ENCODE measurements at regions not wholly inside any gene's neighbourhood (a gene's known extent, or its start where the extent isn't known, plus 50 kb on each side); places are given as distances from the start of the nearest gene placed in this dataset.

DNA sequence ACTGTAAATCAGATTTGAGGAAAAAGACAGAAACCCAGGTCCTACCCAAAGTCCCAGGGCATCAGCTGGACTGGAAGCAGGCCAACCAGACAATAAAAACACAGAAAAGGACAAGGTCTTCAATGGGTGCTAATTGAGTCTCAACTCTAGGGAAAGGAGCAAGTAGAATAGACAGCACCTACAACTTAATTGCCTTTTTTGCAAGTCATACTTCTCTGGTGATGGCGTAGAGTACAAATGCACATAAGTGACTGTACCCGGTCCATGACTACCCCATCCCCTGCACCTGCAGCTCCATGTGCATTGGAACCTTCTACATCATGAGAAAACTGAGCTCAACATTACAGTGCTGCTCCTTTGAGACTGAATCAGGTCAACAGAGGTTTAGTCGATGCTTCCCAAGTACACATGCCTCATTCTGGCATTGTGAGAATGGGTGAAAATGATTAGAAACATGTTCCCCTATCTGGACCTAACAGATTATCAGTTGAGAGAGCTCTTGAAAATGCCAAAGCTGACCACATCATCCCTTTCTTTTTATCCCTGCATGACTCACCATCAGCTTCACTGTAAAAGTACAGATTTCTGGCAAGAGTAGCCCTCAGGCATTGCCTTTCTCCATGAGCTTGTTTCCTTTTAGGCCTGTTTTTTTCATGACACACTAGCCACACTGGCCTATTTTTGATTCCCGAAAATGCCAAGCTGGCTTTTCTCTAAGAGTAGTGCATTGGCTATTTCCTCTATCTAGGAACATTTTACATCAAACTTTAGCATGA, 298.3 kb downstream of the HS3ST1 start:
- H3K27ac ChIP-seq (ENCODE audit: low read length), result no peak overlapping the region
- no peaks in the 10 kb centered on the region for H3K36me3 ChIP-seq (ENCODE audit: insufficient read depth, low read length)
- no peaks in the 10 kb centered on the region for H3K4me1 ChIP-seq (ENCODE audit: low read length)
- no peaks in the 10 kb centered on the region for H3K9me2 ChIP-seq (replicated peaks; ENCODE audit: insufficient read depth, low read length)
- H4K20me1 ChIP-seq (ENCODE audit: insufficient read depth, low read depth, low read length), result no peaks in the 10 kb centered on the region
- H3K4me3 ChIP-seq (ENCODE audit: low read length), result no peak overlapping the region
- no peaks in the 10 kb centered on the region for H3K27me3 ChIP-seq (ENCODE audit: low read length)
- H3K9me3 ChIP-seq (ENCODE audit: low read length), result peaks cover 13% of the 10 kb centered on the region
- DNase-seq, result no peak
- no peaks in the 10 kb centered on the region for H3K79me2 ChIP-seq (ENCODE audit: low read length)
- H3K9ac ChIP-seq (ENCODE audit: low read length), result no peak overlapping the region
- no peak overlapping the region for H3K4me2 ChIP-seq (ENCODE audit: low read depth, low read length, poor library complexity, severe bottlenecking)
- H2AFZ ChIP-seq (ENCODE audit: low read length), result no peak overlapping the region

DNA sequence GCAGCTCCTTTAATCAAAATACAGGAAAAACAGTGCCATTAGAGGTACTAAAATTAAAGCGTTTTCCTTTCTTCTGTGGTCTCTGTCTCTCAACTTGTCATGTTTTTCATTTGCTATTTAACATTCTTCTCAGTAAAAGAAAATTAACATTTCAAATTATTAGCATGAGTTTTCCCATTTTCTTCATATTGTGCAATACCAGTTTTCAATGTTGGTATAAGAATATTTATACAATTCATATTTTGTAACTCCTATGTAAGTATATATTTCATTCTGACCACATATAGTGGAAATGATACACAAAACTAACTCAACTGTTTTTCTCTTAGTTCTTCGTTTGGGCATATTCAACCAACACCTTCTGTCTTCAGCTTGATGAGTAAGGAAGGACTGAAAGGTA, 308.3 kb downstream of the HS3ST1 start:
- H3K27ac ChIP-seq (ENCODE audit: low read length), result no peak overlapping the region
- H3K9ac ChIP-seq (ENCODE audit: low read length), result no peak overlapping the region
- H3K9me2 ChIP-seq (replicated peaks; ENCODE audit: insufficient read depth, low read length), result no peaks in the 10 kb centered on the region
- H3K9me3 ChIP-seq (ENCODE audit: low read length), result peaks cover 20% of the 10 kb centered on the region
- no peak overlapping the region for H3K4me2 ChIP-seq (ENCODE audit: low read depth, low read length, poor library complexity, severe bottlenecking)
- H2AFZ ChIP-seq (ENCODE audit: low read length), result no peak overlapping the region
- H3K27me3 ChIP-seq (ENCODE audit: low read length), result no peaks in the 10 kb centered on the region
- no peak for DNase-seq
- no peaks in the 10 kb centered on the region for H3K4me1 ChIP-seq (ENCODE audit: low read length)
- no peaks in the 10 kb centered on the region for H3K79me2 ChIP-seq (ENCODE audit: low read length)
- no peaks in the 10 kb centered on the region for H4K20me1 ChIP-seq (ENCODE audit: insufficient read depth, low read depth, low read length)
- H3K36me3 ChIP-seq (ENCODE audit: insufficient read depth, low read length), result no peaks in the 10 kb centered on the region
- H3K4me3 ChIP-seq (ENCODE audit: low read length), result no peak overlapping the region

- no peak for DNase-seq
- Histone ChIP-seq H3K9me3 (ENCODE audit: low read length) (peaks cover 16% of the 10 kb centered on the region), H4K20me1 (ENCODE audit: insufficient read depth, low read depth, low read length) (no peaks in the 10 kb centered on the region), H3K4me1 (ENCODE audit: low read length) (no peaks in the 10 kb centered on the region), H2AFZ (ENCODE audit: low read length) (no peak overlapping the region), H3K27me3 (ENCODE audit: low read length) (no peaks in the 10 kb centered on the region), H3K9ac (ENCODE audit: low read length) (no peak overlapping the region), H3K4me3 (ENCODE audit: low read length) (no peak overlapping the region), H3K9me2 (replicated peaks; ENCODE audit: insufficient read depth, low read length) (no peaks in the 10 kb centered on the region), H3K79me2 (ENCODE audit: low read length) (no peaks in the 10 kb centered on the region), H3K27ac (ENCODE audit: low read length) (no peak overlapping the region), H3K36me3 (ENCODE audit: insufficient read depth, low read length) (no peaks in the 10 kb centered on the region), H3K4me2 (ENCODE audit: low read depth, low read length, poor library complexity, severe bottlenecking) (no peak overlapping the region)
These were observed 309.2 kb downstream of the HS3ST1 start for GRCh38 chr4:11119474-11119873.

- Histone ChIP-seq H3K9me3 (ENCODE audit: low read length) (peaks cover 14% of the 10 kb centered on the region), H3K36me3 (ENCODE audit: insufficient read depth, low read length) (no peaks in the 10 kb centered on the region), H3K4me1 (ENCODE audit: low read length) (no peaks in the 10 kb centered on the region), H3K27ac (ENCODE audit: low read length) (no peak overlapping the region), H3K79me2 (ENCODE audit: low read length) (no peaks in the 10 kb centered on the region), H3K9ac (ENCODE audit: low read length) (no peak overlapping the region), H2AFZ (ENCODE audit: low read length) (no peak overlapping the region), H3K4me3 (ENCODE audit: low read length) (no peak overlapping the region), H3K4me2 (ENCODE audit: low read depth, low read length, poor library complexity, severe bottlenecking) (no peak overlapping the region), H4K20me1 (ENCODE audit: insufficient read depth, low read depth, low read length) (no peaks in the 10 kb centered on the region), H3K9me2 (replicated peaks; ENCODE audit: insufficient read depth, low read length) (no peaks in the 10 kb centered on the region), H3K27me3 (ENCODE audit: low read length) (no peaks in the 10 kb centered on the region)
- DNase-seq, result no peak
These were observed 310.2 kb downstream of the HS3ST1 start for GRCh38 chr4:11118513-11118912.

DNA sequence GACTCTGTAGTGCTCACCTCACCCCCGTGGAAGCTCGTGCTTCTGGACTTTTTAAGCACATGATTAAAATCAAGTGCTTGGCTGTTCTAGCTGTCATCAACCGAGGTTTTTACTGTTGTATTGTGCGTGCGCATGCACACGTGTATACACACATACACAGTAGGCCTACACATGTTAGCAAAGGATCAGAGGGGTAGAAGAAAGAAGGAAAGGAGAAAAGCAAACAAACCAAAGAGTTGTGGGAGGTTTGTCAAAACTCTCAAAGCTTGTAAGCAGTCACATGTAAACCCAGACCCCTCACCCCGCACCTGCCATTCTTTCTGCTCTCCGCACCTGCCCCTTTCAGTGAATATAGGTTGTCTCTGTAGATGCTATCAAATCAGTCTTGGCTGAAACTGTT, 311.8 kb downstream of the HS3ST1 start:
- Histone ChIP-seq H3K36me3 (ENCODE audit: insufficient read depth, low read length) (no peaks in the 10 kb centered on the region), H3K27ac (ENCODE audit: low read length) (no peak overlapping the region), H3K4me3 (ENCODE audit: low read length) (no peak overlapping the region), H4K20me1 (ENCODE audit: insufficient read depth, low read depth, low read length) (no peaks in the 10 kb centered on the region), H3K27me3 (ENCODE audit: low read length) (no peaks in the 10 kb centered on the region), H2AFZ (ENCODE audit: low read length) (no peak overlapping the region), H3K9me3 (ENCODE audit: low read length) (peaks cover 21% of the 10 kb centered on the region), H3K4me2 (ENCODE audit: low read depth, low read length, poor library complexity, severe bottlenecking) (no peak overlapping the region), H3K79me2 (ENCODE audit: low read length) (no peaks in the 10 kb centered on the region), H3K9me2 (replicated peaks; ENCODE audit: insufficient read depth, low read length) (no peaks in the 10 kb centered on the region), H3K4me1 (ENCODE audit: low read length) (no peaks in the 10 kb centered on the region), H3K9ac (ENCODE audit: low read length) (no peak overlapping the region)
- no peak for DNase-seq

DNA sequence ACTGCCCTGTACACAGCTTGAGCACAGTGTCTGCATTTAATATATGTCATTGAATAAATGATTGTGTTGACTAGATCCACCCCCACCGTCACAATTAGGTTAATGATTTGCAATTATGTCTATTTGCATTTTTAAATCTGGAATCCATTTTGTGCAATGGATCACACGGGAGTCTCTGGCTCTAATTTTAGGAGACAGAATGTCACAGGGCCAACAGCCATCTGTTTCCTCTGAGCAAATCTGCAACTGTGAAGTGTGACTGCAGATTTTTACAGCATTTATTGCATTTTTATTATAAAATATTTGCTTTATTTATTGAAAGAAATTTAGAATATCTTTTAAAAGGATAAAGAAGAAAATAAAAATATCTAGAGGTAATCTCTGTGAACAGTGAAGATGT, 316.8 kb downstream of the HS3ST1 start:
- Histone ChIP-seq H3K79me2 (ENCODE audit: low read length) (no peaks in the 10 kb centered on the region), H3K9ac (ENCODE audit: low read length) (no peak overlapping the region), H3K4me1 (ENCODE audit: low read length) (no peaks in the 10 kb centered on the region), H4K20me1 (ENCODE audit: insufficient read depth, low read depth, low read length) (no peaks in the 10 kb centered on the region), H2AFZ (ENCODE audit: low read length) (no peak overlapping the region), H3K27me3 (ENCODE audit: low read length) (no peaks in the 10 kb centered on the region), H3K4me3 (ENCODE audit: low read length) (no peak overlapping the region), H3K9me2 (replicated peaks; ENCODE audit: insufficient read depth, low read length) (no peaks in the 10 kb centered on the region), H3K9me3 (ENCODE audit: low read length) (peaks cover 35% of the 10 kb centered on the region), H3K36me3 (ENCODE audit: insufficient read depth, low read length) (no peaks in the 10 kb centered on the region), H3K4me2 (ENCODE audit: low read depth, low read length, poor library complexity, severe bottlenecking) (no peak overlapping the region), H3K27ac (ENCODE audit: low read length) (no peak overlapping the region)
- DNase-seq, result no peak

- Histone ChIP-seq H3K9me3 (ENCODE audit: low read length) (peaks cover 35% of the 10 kb centered on the region), H3K9me2 (replicated peaks; ENCODE audit: insufficient read depth, low read length) (no peaks in the 10 kb centered on the region), H3K36me3 (ENCODE audit: insufficient read depth, low read length) (no peaks in the 10 kb centered on the region), H3K79me2 (ENCODE audit: low read length) (no peaks in the 10 kb centered on the region), H3K4me1 (ENCODE audit: low read length) (no peaks in the 10 kb centered on the region), H2AFZ (ENCODE audit: low read length) (no peak overlapping the region), H3K4me2 (ENCODE audit: low read depth, low read length, poor library complexity, severe bottlenecking) (no peak overlapping the region), H3K9ac (ENCODE audit: low read length) (no peak overlapping the region), H3K4me3 (ENCODE audit: low read length) (no peak overlapping the region), H4K20me1 (ENCODE audit: insufficient read depth, low read depth, low read length) (no peaks in the 10 kb centered on the region), H3K27me3 (ENCODE audit: low read length) (no peaks in the 10 kb centered on the region), H3K27ac (ENCODE audit: low read length) (no peak overlapping the region)
- DNase-seq, result no peak
These were observed 317.3 kb downstream of the HS3ST1 start for GRCh38 chr4:11111370-11111769.

- H3K79me2 ChIP-seq (ENCODE audit: low read length), result no peaks in the 10 kb centered on the region
- H3K4me1 ChIP-seq (ENCODE audit: low read length), result no peaks in the 10 kb centered on the region
- peaks cover 27% of the 10 kb centered on the region for H3K9me3 ChIP-seq (ENCODE audit: low read length)
- H3K4me3 ChIP-seq (ENCODE audit: low read length), result no peak overlapping the region
- no peaks in the 10 kb centered on the region for H3K27me3 ChIP-seq (ENCODE audit: low read length)
- no peak overlapping the region for H3K4me2 ChIP-seq (ENCODE audit: low read depth, low read length, poor library complexity, severe bottlenecking)
- H2AFZ ChIP-seq (ENCODE audit: low read length), result no peak overlapping the region
- H4K20me1 ChIP-seq (ENCODE audit: insufficient read depth, low read depth, low read length), result no peaks in the 10 kb centered on the region
- no peak overlapping the region for H3K9ac ChIP-seq (ENCODE audit: low read length)
- H3K36me3 ChIP-seq (ENCODE audit: insufficient read depth, low read length), result no peaks in the 10 kb centered on the region
- no peak overlapping the region for H3K27ac ChIP-seq (ENCODE audit: low read length)
- H3K9me2 ChIP-seq (replicated peaks; ENCODE audit: insufficient read depth, low read length), result no peaks in the 10 kb centered on the region
- DNase-seq, result no peak
These were observed 321.9 kb downstream of the HS3ST1 start for GRCh38 chr4:11106759-11107158.
